ENCODE measurements at regions not wholly inside any gene's neighbourhood (a gene's known extent, or its start where the extent isn't known, plus 50 kb on each side); places are given as distances from the start of the nearest gene placed in this dataset. TPM values are rescaled to one million over a fixed set of nuclear protein-coding genes. Genes with fewer than 3 reads are reported as not detected.

DNA sequence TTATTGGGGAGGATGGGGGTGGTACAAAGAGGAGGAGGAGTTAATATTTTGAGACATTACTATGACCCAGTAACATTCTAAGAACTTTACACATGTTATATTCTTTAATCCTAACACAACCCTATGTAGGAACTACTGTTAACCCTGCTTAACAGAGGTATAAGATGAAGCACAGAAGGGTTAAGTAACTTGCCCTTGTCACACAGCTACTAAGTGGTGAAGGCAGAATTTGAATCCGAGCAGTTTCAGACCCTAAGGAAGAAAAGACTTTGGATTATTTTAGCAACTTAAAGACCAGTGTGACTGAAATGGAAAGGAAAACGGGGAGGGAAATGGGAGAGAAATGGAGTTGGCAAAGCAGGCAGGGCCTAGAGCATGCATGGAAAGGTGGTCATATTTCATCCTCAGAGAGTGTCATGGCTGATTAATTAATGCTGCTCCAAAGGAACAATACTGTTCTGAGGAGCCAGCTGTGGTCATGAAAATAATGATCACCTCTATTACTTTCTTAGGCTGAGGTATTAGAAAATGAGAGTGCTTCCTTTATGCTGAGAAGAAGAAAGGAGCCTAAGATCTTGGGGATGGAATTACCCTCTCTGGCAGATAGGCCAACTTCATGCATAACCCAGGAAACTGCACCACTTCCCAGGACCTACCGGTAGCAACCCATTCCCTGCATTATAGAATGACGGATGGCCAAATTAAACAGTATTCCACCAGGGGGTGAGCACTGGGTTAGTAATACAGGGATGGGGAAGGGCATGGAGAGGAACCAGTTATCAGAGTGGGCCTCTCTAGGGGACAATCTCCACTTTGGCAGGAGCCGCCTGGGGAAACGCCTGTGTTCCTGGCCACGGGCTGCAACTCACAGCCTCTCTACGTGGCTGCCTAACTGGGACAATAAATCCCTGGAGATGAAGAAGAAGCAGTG lies 50.1 kb upstream of the TNFAIP3 start:
- H3K4me2 ChIP-seq (ENCODE audit: low read length), result no peak overlapping the region
- H3K9me3 ChIP-seq (replicated peaks; ENCODE audit: low read length), result no peaks in the 10 kb centered on the region
- H3K36me3 ChIP-seq (ENCODE audit: insufficient read depth, low read length), result no peaks in the 10 kb centered on the region
- no peak overlapping the region for H3K4me3 ChIP-seq (ENCODE audit: low read length)
- H3K4me1 ChIP-seq (ENCODE audit: control insufficient read depth, insufficient read depth, low read length), result peaks cover 10% of the 10 kb centered on the region
- H3K27me3 ChIP-seq (ENCODE audit: control insufficient read depth, insufficient read depth, low read length), result no peaks in the 10 kb centered on the region
- no peak overlapping the region for H3K9ac ChIP-seq (ENCODE audit: low read depth, low read length)

Small RNA genes lying in the stretch of these regions (small RNA-seq; reads per million reads assigned to genes)
- not detected for gene RF00019
